ENCODE measurements at regions not wholly inside any gene's neighbourhood (a gene's known extent, or its start where the extent isn't known, plus 50 kb on each side); places are given as distances from the start of the nearest gene placed in this dataset.

GRCh38 chr2:12001621-12002020, 255.2 kb downstream of the LPIN1 start:
- dilution Hi-C loops (cut with MboI; ENCODE audit: extremely low pct_ligation_motif_present, low sequenced_read_pairs) = no loop called here
- Histone ChIP-seq H3K9me3 (replicated peaks; ENCODE audit: control insufficient read depth, insufficient read depth, low read length) (no peaks in the 10 kb centered on the region), H3K27me3 (ENCODE audit: control insufficient read depth in 2 of 2, insufficient read depth in 2 of 2, low read length in 2 of 2) (no peaks in the 10 kb centered on the region), H3K4me3 (replicated peaks in 1 of 3; ENCODE audit: insufficient read depth in 1 of 3, low read depth in 1 of 3, low read length in 3 of 3) (no peak overlapping the region), H3K79me2 (ENCODE audit: control insufficient read depth, insufficient read depth, low read length) (no peaks in the 10 kb centered on the region), H3K36me3 (ENCODE audit: control insufficient read depth in 2 of 2, extremely low read depth in 1 of 2, insufficient read depth in 2 of 2, low read length in 2 of 2) (no peaks in the 10 kb centered on the region), H3K4me1 (ENCODE audit: control insufficient read depth, extremely low read depth, insufficient read depth, low read length) (peaks cover 23% of the 10 kb centered on the region), H2AFZ (ENCODE audit: low read depth, low read length) (no peak overlapping the region), H3K9me1 (replicated peaks; ENCODE audit: control insufficient read depth, extremely low read depth, insufficient read depth, low read length) (no peaks in the 10 kb centered on the region), H4K20me1 (replicated peaks; ENCODE audit: control insufficient read depth, extremely low read depth, insufficient read depth, low read length) (no peaks in the 10 kb centered on the region), H3K9ac (replicated peaks; ENCODE audit: extremely low read depth, insufficient read depth, low read length) (no peak overlapping the region), H3K27ac (ENCODE audit: insufficient read depth, low read depth, low read length) (no peak overlapping the region), H3K4me2 (ENCODE audit: insufficient read depth, low read length) (no peak overlapping the region)
- intact Hi-C loops (cut with micrococcal nuclease) = no loop called here
- ChIA-PET POLR2A (no interaction called here), CTCF (no interaction called here)
- FAIRE-seq (no peak), DNase-seq (ENCODE audit: low read depth, low spot score) (no peak)
- no TSS peak for BruUV-seq (replicated peaks)
- no peak for TF ChIP-seq POLR2A (IDR thresholded peaks at IDR 0.05; ENCODE audit: low read depth, low read length)
- TF ChIP-seq GATA2 (IDR thresholded peaks at IDR 0.05; ENCODE audit: insufficient read depth, insufficient read length, low read depth, low read length) = no peak
- TF ChIP-seq EZH2 (IDR thresholded peaks at IDR 0.05; ENCODE audit: borderline replicate concordance, low read depth, low read length, severe bottlenecking) = no peak
- no peak for TF ChIP-seq JUN (IDR thresholded peaks at IDR 0.05; ENCODE audit: borderline replicate concordance, insufficient read depth, insufficient read length, low read depth)
- TF ChIP-seq POLR2AphosphoS5 (IDR thresholded peaks at IDR 0.05; ENCODE audit: insufficient read depth, low read depth, low read length) = no peak
- no peak for TF ChIP-seq MYC (IDR thresholded peaks at IDR 0.05; ENCODE audit: low read depth, low read length)
- TF ChIP-seq, protein P1, sequence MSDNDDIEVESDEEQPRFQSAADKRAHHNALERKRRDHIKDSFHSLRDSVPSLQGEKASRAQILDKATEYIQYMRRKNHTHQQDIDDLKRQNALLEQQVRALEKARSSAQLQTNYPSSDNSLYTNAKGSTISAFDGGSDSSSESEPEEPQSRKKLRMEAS (IDR thresholded peaks at IDR 0.05; ENCODE audit: insufficient read depth, insufficient read length) = no peak
- no peak for TF ChIP-seq CTCF (IDR thresholded peaks at IDR 0.05; ENCODE audit: extremely low read depth in 1 of 2, insufficient read depth in 1 of 2, low read depth in 1 of 2, low read length in 2 of 2)
- TF ChIP-seq FOS (IDR thresholded peaks at IDR 0.05; ENCODE audit: borderline replicate concordance, insufficient read depth, low read length) = no peak

Data from endothelial cell of umbilical vein (primary cell).